Panc1 (cell line): ENCODE measurements at regions not wholly inside any gene's neighbourhood (a gene's known extent, or its start where the extent isn't known, plus 50 kb on each side); places are given as distances from the start of the nearest gene placed in this dataset.

Source experiments
- ATAC-seq: fragments of 200-7000 bp; cut with Tn5 transposase; 2 replicates; pipeline ENCODE4 v1.9.1; 2020; ENCODE audit warnings: mild to moderate bottlenecking, moderate library complexity
- BruUV-seq: library from RNA; stranded (reverse); fragments of 400-500 nt; replicated peaks from 2 replicates; lab custom pipeline; 2021; lab: Mats Ljungman, UMichigan
- CTCF ChIA-PET: fragments of 300-600 bp; sonication (Branson Sonifier 250); formaldehyde crosslinking; loops from one replicate; lab custom pipeline; 2022; ENCODE audit warnings: antibody characterized with exemption; lab: Charles Lee
- POLR2A ChIA-PET: fragments of 300-600 bp; sonication (Branson Sonifier 250); formaldehyde crosslinking; loops from one replicate; lab custom pipeline; 2022; ENCODE audit warnings: antibody characterized with exemption; lab: Charles Lee
- DNase-seq: peaks from one replicate; pipeline ENCODE4 v3.0.0-alpha.2; 2010; ENCODE audit warnings: low read depth, low spot score
- H3K27ac ChIP-seq: 2 replicates; pipeline ENCODE4 v1.5.1; 2011; ENCODE audit warnings: mild to moderate bottlenecking, low read length, inconsistent platforms
- H3K27me3 ChIP-seq: fragments of 200-500 bp; sonication (Bioruptor generic); 2 replicates; pipeline ENCODE4 v1.6.0; 2014; ENCODE audit warnings: low read length, inconsistent platforms; ENCODE audit not compliant: control insufficient read depth, insufficient read depth
- H3K36me3 ChIP-seq: fragments of 200-500 bp; sonication (Bioruptor generic); 2 replicates; pipeline ENCODE4 v1.5.1; 2014; ENCODE audit warnings: inconsistent platforms, mild to moderate bottlenecking, low read length, moderate library complexity; ENCODE audit not compliant: control insufficient read depth, insufficient read depth
- H3K4me1 ChIP-seq: 2 replicates; pipeline ENCODE4 v1.5.1; 2011; ENCODE audit warnings: inconsistent platforms, mild to moderate bottlenecking, low read length, moderate library complexity; ENCODE audit not compliant: control insufficient read depth, insufficient read depth
- H3K4me3 ChIP-seq, 2 experiments: 2 replicates each; pipeline ENCODE4 v1.5.1; 2011 to 2012; ENCODE audit warnings: low read depth in 2 of 2, low read length in 2 of 2, mild to moderate bottlenecking in 2 of 2, inconsistent platforms in 1 of 2, moderate library complexity in 1 of 2
- H3K9me3 ChIP-seq: fragments of 200-500 bp; sonication (Bioruptor generic); 2 replicates; pipeline ENCODE4 v1.5.1; 2014; ENCODE audit warnings: low read depth, mild to moderate bottlenecking, inconsistent platforms, low read length, moderate library complexity; ENCODE audit not compliant: control insufficient read depth, insufficient read depth
- POLR2AphosphoS5 ChIP-seq: IDR thresholded peaks from 2 replicates; pipeline ENCODE4 v1.6.1; 2012; ENCODE audit warnings: mild to moderate bottlenecking, low read depth, low read length, moderate library complexity
- SIN3A ChIP-seq: IDR thresholded peaks from 2 replicates; pipeline ENCODE4 v1.6.1; 2012; ENCODE audit warnings: low read depth, mild to moderate bottlenecking, low read length, moderate library complexity, borderline replicate concordance; ENCODE audit not compliant: insufficient read depth
- TCF7L2 ChIP-seq: IDR thresholded peaks from 2 replicates; pipeline ENCODE4 v1.6.1; 2011; ENCODE audit warnings: mild to moderate bottlenecking, low read depth, low read length, inconsistent platforms
- in situ Hi-C: cut with HindIII; loops from 2 replicates; pipeline ENCODE4 v1.10.0; 2016; ENCODE audit warnings: low sequenced_read_pairs, low pct_unique_long_range_greater_than_20kb
- intact Hi-C: fragments of 100-400 bp; cut with micrococcal nuclease; formaldehyde crosslinking; loops from one replicate; pipeline ENCODE4 v1.10.0; 2022; ENCODE audit not compliant: unreplicated experiment
- TF ChIP-seq, protein P1 (sequence below), 2 experiments: IDR thresholded peaks; 2 replicates each; pipeline ENCODE4 v1.6.1; 2011 to 2012; ENCODE audit warnings: low read depth in 2 of 2, control low read depth in 1 of 2, low read length in 1 of 2, mild to moderate bottlenecking in 1 of 2, moderate library complexity in 1 of 2; ENCODE audit not compliant: insufficient read depth in 1 of 2
- TF ChIP-seq, protein P2 (sequence below): fragments of 450-650 bp; IDR thresholded peaks from 2 replicates; pipeline ENCODE4 v1.5.1; 2017; ENCODE audit warnings: mild to moderate bottlenecking

DNA sequence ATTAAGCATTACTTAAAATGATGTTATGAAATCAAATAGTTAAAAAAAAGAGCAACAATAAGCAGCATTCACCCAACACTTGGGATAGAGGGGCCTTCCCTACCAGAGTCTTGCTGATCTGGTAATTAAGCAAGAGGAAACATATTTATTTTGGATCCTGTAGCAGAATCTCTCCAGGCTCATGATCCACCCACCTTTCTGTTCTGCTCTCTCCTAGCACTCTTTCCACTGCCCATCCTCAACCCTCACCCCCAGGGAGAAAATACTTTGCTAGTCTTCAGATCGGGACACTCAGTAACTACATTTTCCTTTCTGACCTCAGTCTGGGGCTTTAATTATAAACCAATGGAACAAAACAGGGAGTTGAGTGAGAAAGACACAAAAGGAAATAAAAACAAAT, 1541.9 kb downstream of the AACS start:
- H3K27me3 ChIP-seq, result no peaks in the 10 kb centered on the region
- no peaks in the 10 kb centered on the region for H3K4me1 ChIP-seq
- CTCF ChIA-PET, result no interaction called here
- BruUV-seq, result no TSS peak
- ATAC-seq (no peak), DNase-seq (no peak)
- POLR2A ChIA-PET, result no interaction called here
- in situ Hi-C loops (no loop called here), intact Hi-C loops (no loop called here)
- no peaks in the 10 kb centered on the region for H3K9me3 ChIP-seq
- TF ChIP-seq, protein P1, sequence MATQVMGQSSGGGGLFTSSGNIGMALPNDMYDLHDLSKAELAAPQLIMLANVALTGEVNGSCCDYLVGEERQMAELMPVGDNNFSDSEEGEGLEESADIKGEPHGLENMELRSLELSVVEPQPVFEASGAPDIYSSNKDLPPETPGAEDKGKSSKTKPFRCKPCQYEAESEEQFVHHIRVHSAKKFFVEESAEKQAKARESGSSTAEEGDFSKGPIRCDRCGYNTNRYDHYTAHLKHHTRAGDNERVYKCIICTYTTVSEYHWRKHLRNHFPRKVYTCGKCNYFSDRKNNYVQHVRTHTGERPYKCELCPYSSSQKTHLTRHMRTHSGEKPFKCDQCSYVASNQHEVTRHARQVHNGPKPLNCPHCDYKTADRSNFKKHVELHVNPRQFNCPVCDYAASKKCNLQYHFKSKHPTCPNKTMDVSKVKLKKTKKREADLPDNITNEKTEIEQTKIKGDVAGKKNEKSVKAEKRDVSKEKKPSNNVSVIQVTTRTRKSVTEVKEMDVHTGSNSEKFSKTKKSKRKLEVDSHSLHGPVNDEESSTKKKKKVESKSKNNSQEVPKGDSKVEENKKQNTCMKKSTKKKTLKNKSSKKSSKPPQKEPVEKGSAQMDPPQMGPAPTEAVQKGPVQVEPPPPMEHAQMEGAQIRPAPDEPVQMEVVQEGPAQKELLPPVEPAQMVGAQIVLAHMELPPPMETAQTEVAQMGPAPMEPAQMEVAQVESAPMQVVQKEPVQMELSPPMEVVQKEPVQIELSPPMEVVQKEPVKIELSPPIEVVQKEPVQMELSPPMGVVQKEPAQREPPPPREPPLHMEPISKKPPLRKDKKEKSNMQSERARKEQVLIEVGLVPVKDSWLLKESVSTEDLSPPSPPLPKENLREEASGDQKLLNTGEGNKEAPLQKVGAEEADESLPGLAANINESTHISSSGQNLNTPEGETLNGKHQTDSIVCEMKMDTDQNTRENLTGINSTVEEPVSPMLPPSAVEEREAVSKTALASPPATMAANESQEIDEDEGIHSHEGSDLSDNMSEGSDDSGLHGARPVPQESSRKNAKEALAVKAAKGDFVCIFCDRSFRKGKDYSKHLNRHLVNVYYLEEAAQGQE (IDR thresholded peaks at IDR 0.05; ENCODE audit: insufficient read depth in 1 of 2, low read depth in 2 of 2, low read length in 1 of 2), result no peak
- TF ChIP-seq POLR2AphosphoS5 (no peak), TCF7L2 (no peak), SIN3A (no peak)
- TF ChIP-seq, protein P2, sequence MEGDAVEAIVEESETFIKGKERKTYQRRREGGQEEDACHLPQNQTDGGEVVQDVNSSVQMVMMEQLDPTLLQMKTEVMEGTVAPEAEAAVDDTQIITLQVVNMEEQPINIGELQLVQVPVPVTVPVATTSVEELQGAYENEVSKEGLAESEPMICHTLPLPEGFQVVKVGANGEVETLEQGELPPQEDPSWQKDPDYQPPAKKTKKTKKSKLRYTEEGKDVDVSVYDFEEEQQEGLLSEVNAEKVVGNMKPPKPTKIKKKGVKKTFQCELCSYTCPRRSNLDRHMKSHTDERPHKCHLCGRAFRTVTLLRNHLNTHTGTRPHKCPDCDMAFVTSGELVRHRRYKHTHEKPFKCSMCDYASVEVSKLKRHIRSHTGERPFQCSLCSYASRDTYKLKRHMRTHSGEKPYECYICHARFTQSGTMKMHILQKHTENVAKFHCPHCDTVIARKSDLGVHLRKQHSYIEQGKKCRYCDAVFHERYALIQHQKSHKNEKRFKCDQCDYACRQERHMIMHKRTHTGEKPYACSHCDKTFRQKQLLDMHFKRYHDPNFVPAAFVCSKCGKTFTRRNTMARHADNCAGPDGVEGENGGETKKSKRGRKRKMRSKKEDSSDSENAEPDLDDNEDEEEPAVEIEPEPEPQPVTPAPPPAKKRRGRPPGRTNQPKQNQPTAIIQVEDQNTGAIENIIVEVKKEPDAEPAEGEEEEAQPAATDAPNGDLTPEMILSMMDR, result no peak
- no peaks in the 10 kb centered on the region for H3K36me3 ChIP-seq
- H3K4me3 ChIP-seq, result no peak overlapping the region
- no peak overlapping the region for H3K27ac ChIP-seq

DNA sequence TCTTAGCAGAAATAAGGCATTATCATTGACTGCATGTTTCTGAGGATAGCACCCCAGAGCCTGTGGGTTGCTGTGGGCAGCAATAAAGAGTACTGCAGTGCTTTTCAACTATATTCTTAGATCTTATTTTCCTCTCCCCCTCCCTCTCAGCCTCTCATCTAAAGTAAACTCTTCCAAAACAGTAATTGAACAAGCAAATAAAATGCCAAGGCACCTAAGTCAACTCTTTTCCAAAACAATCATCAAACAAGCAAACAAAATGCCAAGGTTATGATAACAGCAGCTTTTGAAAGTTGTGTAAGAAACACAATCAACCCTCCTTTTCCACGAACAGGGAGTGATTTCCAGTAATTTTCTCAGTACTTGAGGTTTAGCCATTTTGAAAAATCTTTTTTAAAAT, 1542.6 kb downstream of the AACS start:
- TF ChIP-seq, protein P1 (IDR thresholded peaks at IDR 0.05; ENCODE audit: insufficient read depth in 1 of 2, low read depth in 2 of 2, low read length in 1 of 2), result no peak
- TF ChIP-seq, protein P2, result no peak
- TF ChIP-seq TCF7L2, result no peak
- TF ChIP-seq POLR2AphosphoS5, result no peak
- TF ChIP-seq SIN3A, result no peak
- CTCF ChIA-PET, result no interaction called here
- no peak for DNase-seq
- POLR2A ChIA-PET, result no interaction called here
- no peak for ATAC-seq
- in situ Hi-C loops (no loop called here), intact Hi-C loops (no loop called here)
- no TSS peak for BruUV-seq
- no peaks in the 10 kb centered on the region for H3K36me3 ChIP-seq
- no peak overlapping the region for H3K4me3 ChIP-seq
- no peak overlapping the region for H3K27ac ChIP-seq
- H3K27me3 ChIP-seq, result no peaks in the 10 kb centered on the region
- no peaks in the 10 kb centered on the region for H3K4me1 ChIP-seq
- no peaks in the 10 kb centered on the region for H3K9me3 ChIP-seq
